Stimulated activated CD4-positive, alpha-beta T cell treated with anti-CD3 and anti-CD28 coated beads, Interleukin-12 subunit alpha, Interleukin-12 subunit beta, amount 100 ng/mL, for 4 hours (primary cell): ENCODE measurements at regions not wholly inside any gene's neighbourhood (a gene's known extent, or its start where the extent isn't known, plus 50 kb on each side); places are given as distances from the start of the nearest gene placed in this dataset.

ENCODE experiments used
- DNase-seq: peaks from one replicate; pipeline ENCODE4 v3.0.0-alpha.2; 2020

DNA sequence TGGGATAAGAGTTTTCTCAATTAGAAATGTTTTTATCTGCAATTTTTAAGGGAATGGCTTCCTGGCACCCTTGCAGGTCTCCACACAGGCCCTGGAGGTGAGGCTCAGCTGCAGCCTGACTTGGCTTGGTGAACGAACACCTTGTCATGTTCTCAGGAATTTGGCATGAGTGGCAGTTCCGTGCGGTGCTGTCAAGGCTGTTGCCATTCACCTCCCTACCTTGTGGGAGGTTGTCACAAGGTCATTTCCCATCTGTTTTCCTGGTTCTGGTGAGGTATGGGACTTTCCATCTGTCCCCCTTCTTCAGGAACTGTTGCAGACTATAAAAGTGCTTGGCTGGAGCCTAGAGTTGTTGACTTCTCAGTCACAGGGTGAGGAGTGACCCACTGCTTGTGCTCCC, 82.9 kb downstream of the ELOVL4 start:
- no peak for DNase-seq

DNA sequence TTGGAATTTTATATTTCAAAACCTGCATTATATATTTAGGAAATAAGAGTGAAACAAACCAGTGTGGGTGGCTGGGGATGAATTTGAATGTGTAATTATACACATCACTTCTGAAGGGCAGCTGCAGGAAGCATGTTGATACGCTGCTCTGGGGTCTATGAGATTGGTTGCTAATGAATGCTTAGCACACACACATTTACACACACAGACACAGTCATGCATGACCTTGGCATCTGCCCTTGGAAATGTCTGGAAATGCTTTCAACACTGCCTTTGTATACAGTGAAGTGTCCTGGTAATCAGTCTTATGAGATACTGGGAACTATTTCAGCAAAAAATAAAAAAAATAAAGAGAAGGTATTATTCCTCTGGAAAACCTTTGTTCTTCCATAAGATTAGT, 83.4 kb downstream of the ELOVL4 start:
- DNase-seq, result no peak

DNA sequence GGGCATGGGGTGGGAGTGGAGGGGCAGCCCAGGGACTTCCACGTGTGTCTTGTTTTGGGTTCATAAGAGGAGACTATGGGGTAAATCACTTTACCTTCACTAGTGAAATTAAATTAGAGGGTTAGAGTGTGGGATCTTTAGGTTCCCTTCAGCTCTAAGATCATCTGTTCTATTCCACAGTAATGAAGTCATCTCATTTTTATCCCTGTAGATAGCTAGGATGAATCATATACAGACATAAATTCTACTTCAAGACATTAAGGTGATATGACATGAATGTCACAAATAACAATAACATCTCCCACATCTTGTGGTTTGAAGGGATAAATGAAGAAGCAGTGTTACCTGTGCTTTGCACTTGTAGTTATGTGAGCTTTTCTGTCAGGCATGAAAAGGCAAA, 83.8 kb downstream of the ELOVL4 start:
- no peak for DNase-seq

DNA sequence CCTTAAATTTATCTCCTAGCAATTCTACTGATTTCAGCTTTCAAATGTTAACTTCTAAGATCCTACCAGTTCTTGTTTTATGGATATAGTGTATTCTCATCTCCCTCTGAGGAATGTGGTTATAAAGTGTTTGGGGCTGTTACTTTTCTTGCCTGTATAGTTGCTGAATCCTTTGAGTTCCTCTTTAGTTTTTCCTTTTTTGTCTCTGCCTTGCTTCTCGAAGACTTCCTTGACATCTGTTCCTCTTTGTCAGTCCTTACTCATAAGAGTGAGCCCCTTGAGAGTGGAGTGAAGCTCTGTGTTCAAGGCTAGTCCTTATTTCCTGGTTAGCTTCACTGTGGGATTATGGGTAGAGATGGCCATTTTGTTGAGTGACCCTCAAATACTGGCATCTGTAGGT, 84.6 kb downstream of the ELOVL4 start:
- no peak for DNase-seq

DNA sequence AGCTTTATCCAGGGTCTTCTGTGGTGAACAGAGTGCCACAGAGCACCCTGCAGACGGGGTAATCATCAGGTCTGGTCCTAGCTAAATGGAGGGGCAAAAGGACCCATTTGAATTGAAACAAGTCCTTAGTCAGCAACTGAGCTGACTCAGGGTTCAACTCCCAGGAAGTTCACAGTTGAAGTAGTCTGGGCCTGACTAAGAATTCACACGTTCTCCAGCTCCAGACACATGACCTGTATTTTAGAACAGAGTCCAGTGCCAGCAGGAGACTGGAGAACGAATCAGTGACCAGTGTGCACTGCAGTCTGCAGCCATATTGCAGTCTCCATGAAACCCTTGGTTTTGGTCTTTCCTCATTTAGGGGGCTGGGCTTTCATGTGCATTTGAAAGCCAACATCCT, 85.2 kb downstream of the ELOVL4 start:
- DNase-seq, result no peak

DNA sequence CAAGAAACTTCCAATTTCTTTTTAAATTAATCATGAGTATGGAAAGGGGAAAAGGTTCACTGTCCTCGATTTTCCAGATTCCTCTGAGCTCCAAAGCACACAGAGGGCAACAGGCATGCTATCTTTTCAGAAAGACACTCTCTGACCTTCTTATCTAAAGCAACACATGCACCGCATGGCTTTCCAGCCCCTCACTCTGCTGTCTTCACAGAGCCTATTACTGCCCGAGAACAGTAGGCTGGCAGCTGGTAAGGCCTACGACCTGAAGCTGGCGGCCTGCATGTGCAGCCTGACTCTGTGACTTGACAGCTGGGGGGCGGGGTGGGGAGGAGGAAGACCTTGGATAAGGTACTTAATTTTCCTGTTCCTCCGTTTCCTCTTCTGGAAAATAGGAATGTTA, 86.3 kb downstream of the ELOVL4 start:
- DNase-seq, result no peak

DNA sequence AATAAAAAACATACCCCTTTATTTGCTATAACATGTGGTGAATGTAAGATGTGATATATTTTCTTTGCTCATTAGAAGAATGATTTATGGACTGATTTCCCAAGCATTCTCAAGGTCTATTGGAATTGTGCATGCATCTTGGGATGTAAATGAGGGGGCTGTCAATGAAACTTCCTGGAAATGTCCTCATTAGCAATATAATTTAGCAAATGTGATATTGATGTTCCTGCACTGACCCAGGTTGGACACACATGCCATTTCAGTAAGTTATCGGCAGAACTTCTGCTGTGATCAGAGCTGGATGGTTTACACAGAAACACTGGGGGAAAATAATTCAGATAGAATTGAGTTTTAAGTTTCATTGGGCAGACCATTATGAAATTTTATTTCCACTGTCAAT, 99.9 kb downstream of the ELOVL4 start:
- DNase-seq, result no peak

DNA sequence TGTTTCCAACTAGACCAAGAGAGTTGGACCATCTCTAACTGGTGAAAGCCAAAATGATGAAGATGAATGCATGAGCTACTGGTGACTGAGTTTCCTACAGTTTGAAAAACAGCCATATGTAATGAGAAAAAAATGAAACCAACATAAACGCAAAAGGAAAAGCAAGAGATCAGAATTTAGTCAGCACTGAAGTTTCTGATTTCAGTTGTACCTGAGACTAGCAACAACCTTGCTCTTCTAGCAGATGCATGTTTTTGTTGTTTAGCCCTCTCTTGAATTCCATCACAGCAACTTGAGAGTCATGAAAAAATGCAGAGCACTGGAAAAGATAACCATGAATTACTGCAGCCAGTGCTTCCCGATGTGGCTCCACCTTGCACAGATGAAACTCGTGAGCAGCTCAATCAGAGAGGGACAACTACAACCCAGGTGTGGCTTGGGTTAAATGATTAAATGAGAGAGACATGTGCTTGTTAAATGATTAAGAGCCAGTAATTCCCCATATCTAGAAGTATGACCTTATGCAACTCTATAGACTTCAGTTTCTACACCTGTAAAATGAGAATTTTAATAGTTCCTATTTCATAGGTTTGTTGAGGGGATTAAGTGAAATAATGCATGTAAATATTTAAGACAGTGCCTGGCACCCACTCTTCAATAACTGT, 104.8 kb downstream of the ELOVL4 start:
- no peak for DNase-seq

DNA sequence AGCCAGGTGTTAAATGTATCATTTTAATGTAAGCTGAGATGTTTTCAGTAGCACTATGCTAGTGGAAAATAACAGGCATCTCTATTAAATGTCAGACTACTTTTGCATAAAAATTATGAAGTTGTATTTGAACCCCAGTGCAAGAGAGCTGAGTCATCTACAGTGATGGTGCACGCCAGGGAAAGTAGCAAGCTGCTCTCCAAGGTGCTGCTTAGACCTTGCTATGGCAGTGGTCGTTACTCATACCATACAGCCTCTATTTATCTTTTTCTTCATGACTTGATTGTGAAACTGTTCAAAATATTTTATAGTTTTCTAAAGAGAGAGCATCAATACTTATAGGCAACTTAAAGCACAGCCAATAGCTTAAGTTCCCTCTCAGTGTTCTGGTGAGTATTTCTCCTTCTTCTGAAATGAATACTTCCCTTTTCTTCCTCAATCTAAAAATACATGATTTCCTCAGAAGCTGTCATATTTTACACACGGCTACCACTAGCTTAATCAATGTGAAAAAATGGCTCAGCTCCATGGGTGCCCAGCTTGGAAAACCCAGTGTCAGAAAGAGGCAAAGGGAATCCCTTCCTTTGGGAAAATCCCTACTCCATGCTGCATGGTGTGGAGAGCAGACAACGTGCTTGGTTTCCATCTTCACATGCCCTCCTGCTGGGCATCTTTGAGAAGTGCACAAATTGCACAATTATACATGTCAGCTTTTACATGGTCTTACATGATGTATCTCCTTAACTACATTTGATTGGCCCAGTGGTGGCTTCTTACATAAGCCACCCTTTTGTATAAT, 105.6 kb downstream of the ELOVL4 start:
- DNase-seq, result no peak

DNA sequence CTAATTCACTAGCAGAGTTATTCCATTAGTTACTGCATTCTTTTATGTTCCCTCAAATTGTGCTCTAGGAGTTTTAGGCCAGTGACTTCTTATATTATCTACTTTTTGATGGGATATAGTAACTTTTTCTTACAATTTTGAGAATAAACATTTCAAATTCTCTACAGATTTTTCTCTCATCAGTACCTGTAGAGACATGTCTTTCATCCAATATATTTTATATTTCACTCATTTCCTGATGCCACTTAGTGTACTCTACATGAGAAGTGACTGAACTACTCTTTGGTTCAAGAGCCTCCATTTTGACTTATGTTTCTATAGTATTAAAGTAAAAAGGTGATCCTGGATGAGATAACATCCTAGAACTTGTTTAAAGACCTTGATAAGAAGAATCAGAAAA, 108.5 kb downstream of the ELOVL4 start:
- DNase-seq, result no peak

DNA sequence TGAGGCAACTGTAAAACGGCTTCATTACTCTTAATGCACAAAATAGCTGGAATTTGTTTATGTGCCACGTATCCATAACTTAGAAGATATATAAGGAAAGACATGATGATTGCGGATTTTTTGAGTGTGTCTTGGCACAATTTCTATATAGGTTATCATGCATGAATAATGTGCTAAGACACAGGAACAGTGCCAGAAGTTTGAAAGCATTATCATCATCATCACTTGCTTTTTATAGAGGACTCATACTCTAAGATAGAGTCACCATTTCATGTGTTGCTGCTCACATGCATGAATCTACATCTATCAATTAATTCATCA, 113.4 kb downstream of the ELOVL4 start:
- DNase-seq, result no peak

DNA sequence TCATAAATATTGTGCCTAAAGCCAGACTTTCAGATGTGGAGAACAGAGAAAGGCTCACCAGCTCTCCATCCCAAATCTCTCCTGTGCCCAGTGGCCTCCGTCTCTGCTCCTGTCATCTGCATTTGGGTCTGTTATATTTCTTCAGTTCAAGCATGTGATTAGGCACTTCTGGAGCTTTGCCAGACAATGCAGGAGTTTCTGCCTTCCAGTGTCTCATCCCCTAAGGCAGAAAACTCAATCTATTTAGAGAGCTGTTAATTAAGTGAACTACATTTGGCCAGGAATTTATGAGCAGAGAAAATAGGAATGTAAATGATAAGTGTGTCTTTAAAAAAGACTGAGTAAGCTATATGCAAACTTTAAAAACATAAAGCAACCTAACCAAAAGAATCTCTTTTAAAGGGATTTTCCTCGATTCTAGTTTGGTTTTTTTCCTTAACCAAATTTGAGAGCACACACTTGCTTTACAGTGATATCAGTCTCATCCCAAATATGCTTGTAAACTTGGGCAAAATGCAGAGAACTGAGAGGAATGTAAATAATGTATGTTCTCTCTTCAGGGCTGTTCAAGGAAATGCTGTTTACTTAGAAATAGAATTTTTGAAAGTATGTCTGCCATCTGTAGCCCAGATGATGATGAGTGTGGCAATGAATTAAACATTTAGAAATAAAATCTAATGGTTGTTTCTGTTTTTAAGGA, 113.9 kb downstream of the ELOVL4 start:
- DNase-seq, result no peak

DNA sequence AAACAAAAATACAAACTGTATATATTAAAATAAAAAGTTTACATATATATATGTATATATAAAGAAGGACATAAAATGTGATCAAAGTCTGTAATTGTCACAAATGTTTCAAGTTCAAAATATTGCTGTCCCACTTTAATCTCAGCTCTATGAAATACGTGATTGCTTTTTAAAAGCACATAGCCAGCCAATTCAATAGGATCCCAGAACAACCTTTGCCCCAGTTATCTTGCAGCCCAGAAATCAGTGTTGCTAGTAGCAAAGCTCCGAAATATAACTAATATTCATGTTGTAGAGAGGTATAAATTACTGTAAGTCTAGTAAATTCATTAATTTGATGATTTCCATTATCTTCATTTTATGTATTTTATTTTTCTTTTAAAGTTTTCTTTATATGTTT, 114.6 kb downstream of the ELOVL4 start:
- DNase-seq, result no peak

DNA sequence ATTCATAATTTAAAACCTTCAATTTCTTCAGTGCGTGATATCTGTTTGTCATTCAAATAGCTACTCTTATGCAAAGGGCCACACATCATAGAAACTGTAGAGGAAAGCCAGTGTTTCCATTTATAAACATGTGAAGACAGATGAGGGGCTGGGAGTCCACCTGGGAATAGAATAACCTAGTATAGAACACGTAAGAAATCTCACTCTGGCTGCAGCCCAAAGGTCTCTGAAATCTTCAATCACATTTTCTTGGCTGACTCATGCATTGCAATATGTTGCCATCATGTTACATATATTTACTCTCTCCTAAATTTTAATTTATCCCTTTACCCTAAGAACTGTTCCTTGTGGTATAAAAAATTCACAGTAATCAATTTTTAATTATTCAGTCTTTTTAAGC, 123.2 kb downstream of the ELOVL4 start:
- DNase-seq, result no peak

DNA sequence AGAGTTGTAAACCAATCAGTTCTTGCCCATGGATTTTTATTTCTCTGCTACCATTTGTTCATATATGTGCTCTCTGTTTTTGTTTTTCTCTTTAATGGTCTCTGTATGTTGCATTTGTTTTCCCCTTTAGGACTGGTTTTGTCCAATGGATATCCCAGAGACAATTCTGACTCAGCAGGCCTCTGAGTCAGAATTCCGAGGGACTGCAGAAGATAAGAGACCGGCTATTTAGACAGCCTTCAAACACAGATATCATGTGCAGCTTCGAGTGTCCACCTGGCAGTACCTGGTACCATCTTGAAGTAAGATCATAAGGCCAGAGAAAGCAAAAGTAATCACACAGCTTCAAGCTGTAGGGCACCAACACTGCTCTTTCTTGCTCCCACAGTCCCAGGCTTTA, 125.5 kb downstream of the ELOVL4 start:
- no peak for DNase-seq

DNA sequence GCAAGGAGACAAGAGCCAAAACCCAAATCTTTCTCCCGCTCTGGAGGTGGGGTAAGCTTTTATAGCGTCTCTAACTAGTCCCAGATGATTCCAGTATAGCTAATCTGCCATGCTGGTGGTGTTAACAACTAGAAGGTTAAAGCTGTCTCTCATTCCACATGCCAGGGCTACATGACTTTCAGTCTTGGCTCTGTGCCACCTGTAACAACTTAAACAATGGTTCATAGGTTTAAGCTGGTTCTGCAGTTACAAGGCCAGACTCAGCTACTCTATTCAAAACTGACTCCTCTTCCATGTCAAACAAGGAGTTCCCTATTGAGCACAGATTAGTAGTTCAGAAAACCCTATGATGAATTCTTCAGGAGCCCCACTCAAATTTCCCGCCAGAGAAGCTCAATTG, 128.9 kb downstream of the ELOVL4 start:
- no peak for DNase-seq

DNA sequence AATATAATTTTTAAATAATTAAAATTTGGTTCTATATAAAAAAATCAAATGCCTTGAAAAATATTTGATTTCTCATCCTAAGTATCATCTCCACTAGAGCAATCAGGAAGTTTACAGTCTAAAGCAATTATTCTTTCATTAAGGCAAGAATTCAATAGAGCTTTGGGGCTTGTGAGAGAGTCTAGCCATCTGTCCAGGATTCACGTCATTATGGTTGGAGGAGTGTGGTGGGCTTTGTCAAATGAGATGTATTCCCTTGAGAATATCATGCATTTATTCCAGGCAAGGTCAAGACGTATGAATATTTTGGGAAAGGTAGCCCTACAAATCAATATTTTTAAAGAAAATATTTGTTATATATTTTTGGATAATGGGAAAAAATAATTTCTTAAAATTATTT, 132.4 kb downstream of the ELOVL4 start:
- no peak for DNase-seq

DNA sequence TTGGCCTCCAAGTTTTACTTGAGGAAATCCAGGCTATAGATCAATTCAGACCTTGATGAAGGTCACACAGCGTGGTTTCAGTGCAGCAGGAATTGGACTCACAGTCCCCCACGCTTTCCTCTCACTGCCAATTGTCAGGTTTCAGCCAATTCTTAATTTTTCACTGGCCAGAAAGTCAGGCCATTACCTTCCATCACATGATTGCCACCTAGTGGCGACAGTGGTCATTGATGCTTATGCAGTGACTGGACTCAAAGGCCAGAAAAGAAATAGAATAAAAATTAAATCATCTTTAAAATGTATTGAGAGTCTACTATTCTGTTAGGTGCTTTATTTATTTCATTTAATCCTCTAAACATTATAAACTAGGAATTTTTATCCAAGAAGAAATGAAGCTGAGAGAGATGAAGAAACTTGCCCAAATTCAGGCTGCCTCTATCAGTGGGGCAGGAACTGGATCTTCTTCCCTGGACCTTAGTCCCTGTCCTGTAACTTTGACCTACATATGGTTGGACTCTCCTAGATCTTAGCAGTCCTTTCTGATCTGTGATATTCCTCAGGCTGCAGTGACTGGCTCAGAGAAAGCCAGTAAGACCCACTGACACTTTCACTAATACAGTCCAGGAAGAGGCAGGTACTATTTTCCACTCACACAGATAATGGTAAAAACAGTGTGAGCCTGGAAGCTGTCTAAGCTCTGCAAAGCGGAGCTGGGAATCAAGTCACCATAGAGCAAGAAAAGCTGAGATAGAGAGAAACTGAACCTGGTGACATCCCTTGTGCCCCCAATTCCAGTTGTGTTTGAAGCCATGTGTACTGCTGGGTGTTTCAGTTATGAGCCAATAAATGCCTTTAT, 133.3 kb downstream of the ELOVL4 start:
- peak; percentile 56 for DNase-seq

DNA sequence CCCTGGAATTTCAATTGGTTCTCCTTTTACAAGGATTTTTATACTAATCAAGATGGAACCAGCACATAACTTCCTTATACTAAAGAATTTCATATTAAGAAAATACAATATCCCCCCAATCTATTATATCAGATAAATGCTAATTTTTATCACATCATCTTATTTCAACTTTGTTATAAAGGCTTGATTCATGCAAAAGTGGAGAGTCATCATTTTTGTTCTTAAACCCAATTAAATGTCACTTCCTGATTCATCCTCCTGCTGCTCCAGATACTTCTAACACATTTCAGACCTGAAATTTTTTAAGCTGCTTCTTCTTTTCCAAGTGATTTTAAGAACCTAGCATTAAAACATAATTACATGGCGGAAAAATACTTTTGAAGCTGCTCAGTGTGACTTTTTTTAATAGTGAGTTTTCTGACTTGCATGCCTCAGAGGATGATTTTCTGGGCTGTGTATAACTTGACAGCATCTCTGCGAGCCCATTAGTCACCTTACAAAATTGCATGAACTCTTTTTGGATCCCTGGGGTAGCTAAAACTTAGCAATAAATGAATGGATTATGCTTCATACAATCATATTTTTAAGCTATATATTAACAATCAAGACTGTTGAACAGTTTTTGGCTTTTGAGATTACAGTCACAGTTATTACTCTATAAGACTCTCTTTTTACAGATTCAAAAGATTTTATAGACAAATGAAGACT, 134.1 kb downstream of the ELOVL4 start:
- no peak for DNase-seq

DNA sequence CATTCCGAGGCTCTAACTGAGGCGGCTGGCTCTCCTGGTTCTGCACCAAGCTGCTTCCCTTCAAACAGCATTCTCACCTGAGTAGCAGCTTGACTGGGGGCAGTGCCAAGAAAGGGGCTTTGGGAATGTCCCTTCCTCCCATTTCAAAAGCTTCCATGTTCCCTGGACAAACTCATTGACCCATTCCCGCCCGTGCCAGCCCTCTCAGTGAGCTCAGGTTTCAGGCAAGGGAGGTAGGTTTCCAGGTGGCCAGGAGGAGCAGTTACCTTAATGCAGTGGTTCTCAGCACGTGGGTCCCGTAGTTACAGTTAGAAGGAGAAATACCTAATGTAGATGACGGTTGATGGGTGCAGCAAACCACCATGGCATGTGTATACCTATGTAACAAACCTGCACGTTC, 135.2 kb downstream of the ELOVL4 start:
- DNase-seq, result no peak

DNA sequence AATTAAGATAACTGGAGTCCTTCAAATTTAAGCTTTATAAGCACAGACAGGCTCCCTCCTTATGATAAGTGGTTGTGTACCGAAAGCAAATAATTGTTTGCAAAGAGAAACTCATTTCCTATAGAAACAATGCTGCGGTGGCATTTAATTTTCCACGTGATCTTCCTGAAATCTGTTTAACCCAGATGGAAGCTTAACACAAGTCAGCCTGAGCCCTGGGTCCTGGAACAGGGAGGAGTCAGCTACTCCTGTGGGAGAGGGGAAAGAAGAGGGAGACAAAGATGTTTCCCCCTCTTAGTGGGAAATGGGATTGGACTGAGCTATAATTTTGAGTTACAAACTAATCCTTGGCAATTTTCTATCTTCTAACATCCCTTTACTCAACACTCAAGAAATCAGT, 136.5 kb downstream of the ELOVL4 start:
- DNase-seq, result no peak

DNA sequence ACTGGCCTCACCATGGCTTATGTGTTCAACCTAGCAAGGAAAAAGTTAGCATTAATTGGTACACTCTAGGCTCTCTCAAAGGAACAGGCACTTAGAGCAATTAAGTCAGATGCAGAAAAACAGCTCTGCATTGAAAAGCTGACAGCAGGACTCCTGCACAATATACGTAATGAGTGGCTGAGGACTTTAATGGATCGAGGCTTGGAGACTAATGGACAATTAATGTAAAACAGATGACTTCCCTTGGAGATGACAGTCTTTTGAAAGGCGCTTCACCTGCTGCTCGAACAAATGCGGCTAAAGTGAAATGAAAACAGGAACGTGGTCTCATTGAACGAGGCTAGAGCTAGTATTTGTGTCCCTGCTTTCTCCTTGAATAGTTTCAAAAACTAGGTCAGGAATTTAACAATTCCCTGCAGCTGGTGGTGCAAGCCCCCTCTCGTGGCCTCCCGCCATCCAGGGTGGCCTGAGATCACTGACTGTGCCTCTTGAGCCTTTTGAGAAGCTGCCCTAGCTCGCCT, 137.1 kb downstream of the ELOVL4 start:
- no peak for DNase-seq

DNA sequence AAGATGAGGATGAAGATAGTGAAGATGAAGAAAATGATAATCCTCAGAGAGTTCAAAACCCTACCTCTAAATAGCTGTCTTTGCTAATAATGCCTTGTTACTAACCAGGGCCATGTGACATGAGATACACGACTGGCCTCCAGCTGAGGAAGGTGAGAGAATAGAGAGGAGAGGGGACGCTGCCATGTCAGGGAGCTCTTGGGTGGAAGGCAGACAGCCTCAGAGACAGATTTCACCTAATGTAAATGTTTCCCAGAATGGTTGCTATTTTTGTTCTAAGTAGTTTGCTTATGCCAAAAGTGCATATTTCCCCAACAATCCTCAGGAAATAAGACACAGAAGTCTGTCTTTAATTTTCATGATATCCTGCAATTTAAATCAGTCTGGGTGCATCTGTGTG, 138.4 kb downstream of the ELOVL4 start:
- no peak for DNase-seq
